ENCODE measurements at regions not wholly inside any gene's neighbourhood (a gene's known extent, or its start where the extent isn't known, plus 50 kb on each side); places are given as distances from the start of the nearest gene placed in this dataset.

DNA sequence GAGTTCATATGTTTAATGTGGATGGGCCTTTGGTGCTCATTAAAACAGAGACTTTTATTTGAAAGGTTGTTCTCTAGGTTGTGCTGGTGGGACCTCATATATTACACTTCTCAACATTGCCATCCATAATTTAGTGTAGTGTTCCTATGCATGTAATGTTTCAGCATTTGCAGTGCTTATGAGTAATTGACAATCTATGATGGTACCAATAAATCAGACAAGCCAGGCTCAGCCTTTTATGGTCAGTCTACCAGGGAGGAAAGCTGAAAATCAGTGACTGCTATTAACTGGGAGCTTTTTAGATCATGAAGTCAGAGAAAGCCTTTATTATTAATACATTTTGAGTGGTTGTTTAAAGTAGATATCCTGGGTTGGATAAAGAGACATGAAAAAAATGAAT lies 120.1 kb upstream of the SLC28A3 start:
- TF ChIP-seq, protein P1, sequence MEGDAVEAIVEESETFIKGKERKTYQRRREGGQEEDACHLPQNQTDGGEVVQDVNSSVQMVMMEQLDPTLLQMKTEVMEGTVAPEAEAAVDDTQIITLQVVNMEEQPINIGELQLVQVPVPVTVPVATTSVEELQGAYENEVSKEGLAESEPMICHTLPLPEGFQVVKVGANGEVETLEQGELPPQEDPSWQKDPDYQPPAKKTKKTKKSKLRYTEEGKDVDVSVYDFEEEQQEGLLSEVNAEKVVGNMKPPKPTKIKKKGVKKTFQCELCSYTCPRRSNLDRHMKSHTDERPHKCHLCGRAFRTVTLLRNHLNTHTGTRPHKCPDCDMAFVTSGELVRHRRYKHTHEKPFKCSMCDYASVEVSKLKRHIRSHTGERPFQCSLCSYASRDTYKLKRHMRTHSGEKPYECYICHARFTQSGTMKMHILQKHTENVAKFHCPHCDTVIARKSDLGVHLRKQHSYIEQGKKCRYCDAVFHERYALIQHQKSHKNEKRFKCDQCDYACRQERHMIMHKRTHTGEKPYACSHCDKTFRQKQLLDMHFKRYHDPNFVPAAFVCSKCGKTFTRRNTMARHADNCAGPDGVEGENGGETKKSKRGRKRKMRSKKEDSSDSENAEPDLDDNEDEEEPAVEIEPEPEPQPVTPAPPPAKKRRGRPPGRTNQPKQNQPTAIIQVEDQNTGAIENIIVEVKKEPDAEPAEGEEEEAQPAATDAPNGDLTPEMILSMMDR (IDR thresholded peaks at IDR 0.05; ENCODE audit: low read length): no peak
- no peak for TF ChIP-seq EZH2 (IDR thresholded peaks at IDR 0.05; ENCODE audit: borderline replicate concordance, low read length)
- Histone ChIP-seq H3K79me2 (ENCODE audit: insufficient read depth, low read length) (no peaks in the 10 kb centered on the region), H3K27me3 (ENCODE audit: insufficient read depth, low read length) (no peaks in the 10 kb centered on the region), H3K9ac (ENCODE audit: low read length) (no peak overlapping the region), H3K9me2 (ENCODE audit: low read depth, low read length) (no peaks in the 10 kb centered on the region), H3K27ac (ENCODE audit: low read depth, low read length, poor library complexity, severe bottlenecking) (no peak overlapping the region), H3F3A (ENCODE audit: insufficient read depth, low read length) (no peaks in the 10 kb centered on the region), H3K9me3 (ENCODE audit: low read length) (no peaks in the 10 kb centered on the region), H3K4me2 (ENCODE audit: low read length) (no peak overlapping the region), H3K4me1 (ENCODE audit: insufficient read depth, low read length, severe bottlenecking) (no peaks in the 10 kb centered on the region), H3K36me3 (ENCODE audit: insufficient read depth, low read length) (no peaks in the 10 kb centered on the region), H4K20me1 (ENCODE audit: insufficient read depth, low read length) (no peaks in the 10 kb centered on the region), H3K4me3 (ENCODE audit: low read depth, low read length, poor library complexity, severe bottlenecking) (no peak overlapping the region), H2AFZ (ENCODE audit: low read length) (no peak overlapping the region)

DNA sequence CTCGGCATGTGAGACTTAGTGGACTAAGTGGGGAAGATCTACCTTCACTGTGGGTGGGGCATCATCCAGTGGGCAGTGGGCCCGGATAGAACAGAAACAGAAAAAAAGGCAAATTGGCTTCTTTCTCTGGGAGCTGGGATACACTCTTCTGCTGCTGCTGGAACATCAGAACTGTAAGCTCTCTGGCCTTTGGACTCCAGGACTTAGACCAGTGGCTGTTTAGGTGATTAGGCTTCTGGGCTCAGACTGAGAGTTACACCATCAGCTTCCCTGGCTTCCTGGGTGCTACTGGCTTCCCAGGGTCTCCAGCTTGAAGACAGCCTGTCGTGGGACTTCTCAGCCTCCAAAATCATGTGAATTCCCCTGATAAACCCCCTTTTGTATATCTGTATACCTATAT lies 122.7 kb upstream of the SLC28A3 start:
- Histone ChIP-seq H3K27me3 (ENCODE audit: insufficient read depth, low read length) (no peaks in the 10 kb centered on the region), H4K20me1 (ENCODE audit: insufficient read depth, low read length) (no peaks in the 10 kb centered on the region), H3K9me3 (ENCODE audit: low read length) (no peaks in the 10 kb centered on the region), H3K4me3 (ENCODE audit: low read depth, low read length, poor library complexity, severe bottlenecking) (no peak overlapping the region), H3K9me2 (ENCODE audit: low read depth, low read length) (no peaks in the 10 kb centered on the region), H3K36me3 (ENCODE audit: insufficient read depth, low read length) (no peaks in the 10 kb centered on the region), H3K79me2 (ENCODE audit: insufficient read depth, low read length) (no peaks in the 10 kb centered on the region), H2AFZ (ENCODE audit: low read length) (no peak overlapping the region), H3K9ac (ENCODE audit: low read length) (no peak overlapping the region), H3K27ac (ENCODE audit: low read depth, low read length, poor library complexity, severe bottlenecking) (no peak overlapping the region), H3K4me2 (ENCODE audit: low read length) (no peak overlapping the region), H3F3A (ENCODE audit: insufficient read depth, low read length) (no peaks in the 10 kb centered on the region), H3K4me1 (ENCODE audit: insufficient read depth, low read length, severe bottlenecking) (no peaks in the 10 kb centered on the region)
- TF ChIP-seq EZH2 (IDR thresholded peaks at IDR 0.05; ENCODE audit: borderline replicate concordance, low read length): no peak
- TF ChIP-seq, protein P1 (IDR thresholded peaks at IDR 0.05; ENCODE audit: low read length): no peak

DNA sequence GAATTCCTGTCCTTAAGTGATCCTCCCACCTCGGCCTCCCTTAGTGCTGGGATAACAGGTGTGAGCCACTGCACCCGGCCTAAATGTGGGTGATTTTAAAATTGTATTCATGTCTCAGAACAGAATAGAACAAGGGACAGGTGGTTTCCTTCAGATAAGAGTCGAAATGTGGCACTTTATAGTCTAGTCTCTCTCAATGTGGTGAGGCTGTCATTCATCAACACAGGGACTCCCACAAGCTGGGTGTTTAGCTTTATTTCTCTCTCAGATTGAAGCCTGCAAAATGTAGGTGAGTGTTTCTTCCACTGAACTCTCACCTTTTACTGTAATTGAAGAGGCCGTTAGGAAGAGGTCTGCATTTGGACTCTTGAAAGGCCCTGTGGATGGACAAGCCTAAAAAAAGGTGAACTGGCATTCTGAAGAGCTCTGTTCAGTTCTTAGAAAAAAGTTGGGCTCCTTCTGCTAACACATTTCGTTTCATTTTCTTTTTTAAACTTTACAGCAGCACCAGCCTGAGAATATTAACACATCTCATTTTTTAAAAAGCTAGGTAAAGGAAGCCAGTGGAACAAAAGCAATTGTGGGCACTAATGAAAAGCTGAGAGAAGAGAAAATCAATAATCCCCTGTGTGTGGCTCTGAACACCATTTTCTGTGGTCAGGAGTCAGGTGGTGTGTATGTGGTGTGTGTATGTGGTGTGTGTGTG lies 126.2 kb upstream of the SLC28A3 start:
- no peak overlapping the region for H2AFZ ChIP-seq (ENCODE audit: low read length)
- H3K36me3 ChIP-seq (ENCODE audit: insufficient read depth, low read length): no peaks in the 10 kb centered on the region
- no peaks in the 10 kb centered on the region for H3K27me3 ChIP-seq (ENCODE audit: insufficient read depth, low read length)
- H3K27ac ChIP-seq (ENCODE audit: low read depth, low read length, poor library complexity, severe bottlenecking): no peak overlapping the region
- H3K9me3 ChIP-seq (ENCODE audit: low read length): no peaks in the 10 kb centered on the region
- no peak overlapping the region for H3K4me3 ChIP-seq (ENCODE audit: low read depth, low read length, poor library complexity, severe bottlenecking)
- no peak for TF ChIP-seq EZH2 (IDR thresholded peaks at IDR 0.05; ENCODE audit: borderline replicate concordance, low read length)
- TF ChIP-seq, protein P1 (IDR thresholded peaks at IDR 0.05; ENCODE audit: low read length): no peak
- H3K4me2 ChIP-seq (ENCODE audit: low read length): no peak overlapping the region
- H3K9ac ChIP-seq (ENCODE audit: low read length): no peak overlapping the region
- no peaks in the 10 kb centered on the region for H3K4me1 ChIP-seq (ENCODE audit: insufficient read depth, low read length, severe bottlenecking)
- H4K20me1 ChIP-seq (ENCODE audit: insufficient read depth, low read length): no peaks in the 10 kb centered on the region
- no peaks in the 10 kb centered on the region for H3F3A ChIP-seq (ENCODE audit: insufficient read depth, low read length)
- H3K79me2 ChIP-seq (ENCODE audit: insufficient read depth, low read length): no peaks in the 10 kb centered on the region
- H3K9me2 ChIP-seq (ENCODE audit: low read depth, low read length): no peaks in the 10 kb centered on the region

Measured in OCI-LY1 (cell line).